HFFc6 (cell line): ENCODE measurements at regions not wholly inside any gene's neighbourhood (a gene's known extent, or its start where the extent isn't known, plus 50 kb on each side); places are given as distances from the start of the nearest gene placed in this dataset.

Source experiments
- DNase-seq: peaks from one replicate; pipeline ENCODE4 v3.0.0-alpha.2; 2018
- H3K27ac Mint-ChIP-seq: 2 replicates; pipeline ENCODE4 v1.8.0; 2020; ENCODE audit warnings: mild to moderate bottlenecking, mixed read lengths
- H3K27me3 Mint-ChIP-seq: 2 replicates; pipeline ENCODE4 v1.8.0; 2021; ENCODE audit warnings: mild to moderate bottlenecking, moderate library complexity, mixed read lengths; ENCODE audit not compliant: insufficient read depth
- H3K36me3 Mint-ChIP-seq: 2 replicates; pipeline ENCODE4 v1.8.0; 2021; ENCODE audit warnings: low read depth, mixed read lengths
- H3K4me1 Mint-ChIP-seq: 2 replicates; pipeline ENCODE4 v1.8.0; 2020; ENCODE audit warnings: low read depth, mixed read lengths
- H3K4me3 Mint-ChIP-seq: 2 replicates; pipeline ENCODE4 v1.8.0; 2020; ENCODE audit warnings: mild to moderate bottlenecking, moderate library complexity, mixed read lengths
- H3K9me3 Mint-ChIP-seq: 2 replicates; pipeline ENCODE4 v1.8.0; 2020; ENCODE audit warnings: mild to moderate bottlenecking, mixed read lengths
- TF ChIP-seq, protein P1 (sequence below): fragments of 200-600 bp; sonication (generic); IDR thresholded peaks from 2 replicates; pipeline ENCODE4 v1.5.0; 2021; ENCODE audit warnings: antibody characterized with exemption, mild to moderate bottlenecking

DNA sequence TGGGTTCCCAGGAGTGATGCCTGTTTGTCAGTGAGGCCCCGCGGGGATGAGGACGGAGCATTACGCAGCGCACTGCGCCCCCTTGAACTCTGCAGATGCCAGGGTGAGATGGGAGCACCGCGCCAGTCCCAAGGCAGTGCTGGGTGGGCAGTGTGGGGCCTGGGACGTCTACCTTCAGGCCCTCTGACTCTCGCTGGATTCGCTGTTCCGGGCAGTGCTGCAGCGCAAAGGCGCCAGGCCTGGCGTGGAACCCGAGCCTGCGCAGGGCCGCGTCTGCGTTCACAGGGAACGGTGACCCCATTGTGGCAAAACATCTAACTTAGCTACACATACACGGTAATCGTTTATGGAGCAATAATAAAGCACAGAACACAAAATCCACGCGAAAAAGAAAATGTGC is 257.3 kb downstream of the QKI start:
- H3K9me3 Mint-ChIP-seq = no peaks in the 10 kb centered on the region; the same call in 1 of the 2 replicates
- TF ChIP-seq, protein P1, sequence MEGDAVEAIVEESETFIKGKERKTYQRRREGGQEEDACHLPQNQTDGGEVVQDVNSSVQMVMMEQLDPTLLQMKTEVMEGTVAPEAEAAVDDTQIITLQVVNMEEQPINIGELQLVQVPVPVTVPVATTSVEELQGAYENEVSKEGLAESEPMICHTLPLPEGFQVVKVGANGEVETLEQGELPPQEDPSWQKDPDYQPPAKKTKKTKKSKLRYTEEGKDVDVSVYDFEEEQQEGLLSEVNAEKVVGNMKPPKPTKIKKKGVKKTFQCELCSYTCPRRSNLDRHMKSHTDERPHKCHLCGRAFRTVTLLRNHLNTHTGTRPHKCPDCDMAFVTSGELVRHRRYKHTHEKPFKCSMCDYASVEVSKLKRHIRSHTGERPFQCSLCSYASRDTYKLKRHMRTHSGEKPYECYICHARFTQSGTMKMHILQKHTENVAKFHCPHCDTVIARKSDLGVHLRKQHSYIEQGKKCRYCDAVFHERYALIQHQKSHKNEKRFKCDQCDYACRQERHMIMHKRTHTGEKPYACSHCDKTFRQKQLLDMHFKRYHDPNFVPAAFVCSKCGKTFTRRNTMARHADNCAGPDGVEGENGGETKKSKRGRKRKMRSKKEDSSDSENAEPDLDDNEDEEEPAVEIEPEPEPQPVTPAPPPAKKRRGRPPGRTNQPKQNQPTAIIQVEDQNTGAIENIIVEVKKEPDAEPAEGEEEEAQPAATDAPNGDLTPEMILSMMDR = no peak

DNA sequence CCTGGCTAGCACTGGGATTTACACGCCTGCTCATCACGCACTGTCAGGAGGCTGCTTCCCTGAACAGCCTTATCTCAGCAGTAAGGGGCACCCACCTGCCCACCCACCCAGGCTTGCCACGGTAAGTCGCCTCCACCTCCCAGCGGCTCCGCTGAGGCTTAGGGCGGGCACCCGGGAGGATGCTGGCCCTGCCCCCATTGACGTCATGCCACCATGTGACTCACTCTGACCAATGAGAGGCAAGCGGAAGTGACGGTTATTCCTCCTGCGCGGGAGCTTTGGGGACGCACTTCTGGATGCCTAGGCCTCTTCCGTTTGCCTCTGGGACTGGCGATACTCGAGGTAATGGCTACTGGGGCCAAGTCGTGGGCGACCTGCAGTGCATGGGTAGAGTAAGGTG is 256.8 kb downstream of the QKI start:
- TF ChIP-seq, protein P1 = no peak
- Mint-ChIP-seq H3K36me3 (no peaks in the 10 kb centered on the region), H3K4me1 (no peaks in the 10 kb centered on the region), H3K27me3 (peaks cover 2% of the 10 kb centered on the region), H3K27ac (no peak overlapping the region), H3K4me3 (no peak overlapping the region), H3K9me3 (no peaks in the 10 kb centered on the region; the same call in 1 of the 2 replicates)
- no peak for DNase-seq

More for the DNA sequence above, 257.3 kb downstream of the QKI start:
- no peak overlapping the region for H3K4me3 Mint-ChIP-seq
- no peak for DNase-seq
- H3K27me3 Mint-ChIP-seq = peaks cover 2% of the 10 kb centered on the region
- H3K27ac Mint-ChIP-seq = no peak overlapping the region
- no peaks in the 10 kb centered on the region for H3K4me1 Mint-ChIP-seq
- no peaks in the 10 kb centered on the region for H3K36me3 Mint-ChIP-seq

- DNase-seq = no peak
- Mint-ChIP-seq H3K9me3 (no peaks in the 10 kb centered on the region; the same call in 1 of the 2 replicates), H3K36me3 (no peaks in the 10 kb centered on the region), H3K27me3 (peaks cover 2% of the 10 kb centered on the region), H3K4me3 (no peak overlapping the region), H3K27ac (no peak overlapping the region), H3K4me1 (no peaks in the 10 kb centered on the region)
- TF ChIP-seq, protein P1 = no peak
These were observed 255.8 kb downstream of the QKI start for GRCh38 chr6:163670336-163670735.

- no peak overlapping the region for H3K4me3 Mint-ChIP-seq
- H3K4me1 Mint-ChIP-seq = no peaks in the 10 kb centered on the region
- no peak overlapping the region for H3K27ac Mint-ChIP-seq
- H3K9me3 Mint-ChIP-seq = no peaks in the 10 kb centered on the region; the same call in 1 of the 2 replicates
- H3K27me3 Mint-ChIP-seq = peaks cover 2% of the 10 kb centered on the region
- DNase-seq = no peak
- H3K36me3 Mint-ChIP-seq = no peaks in the 10 kb centered on the region
- TF ChIP-seq, protein P1 = no peak
These were observed 253.5 kb downstream of the QKI start for GRCh38 chr6:163668061-163668426.

GRCh38 chr6:163667372-163668060 is 253.0 kb downstream of the QKI start:
- H3K4me1 Mint-ChIP-seq = no peaks in the 10 kb centered on the region
- TF ChIP-seq, protein P1 = no peak
- H3K36me3 Mint-ChIP-seq = no peaks in the 10 kb centered on the region
- H3K27me3 Mint-ChIP-seq = peaks cover 2% of the 10 kb centered on the region
- no peaks in the 10 kb centered on the region; the same call in 1 of the 2 replicates for H3K9me3 Mint-ChIP-seq
- H3K27ac Mint-ChIP-seq = no peak overlapping the region
- no peak overlapping the region for H3K4me3 Mint-ChIP-seq
- DNase-seq = no peak
